Skeletal muscle tissue (tissue), 3 donors: ENCODE measurements at regions not wholly inside any gene's neighbourhood (a gene's known extent, or its start where the extent isn't known, plus 50 kb on each side); places are given as distances from the start of the nearest gene placed in this dataset.

Source experiments
- H3K27ac ChIP-seq: one replicate; pipeline ENCODE4 v1.7.0; 2013; ENCODE audit warnings: mild to moderate bottlenecking, low read depth, low read length, inconsistent platforms
- H3K27me3 ChIP-seq, 3 donors: one replicate each; pipeline ENCODE4 v1.7.0; 2013; ENCODE audit warnings: low read length in 3 of 3; ENCODE audit not compliant: control insufficient read depth in 3 of 3, insufficient read depth in 3 of 3
- H3K36me3 ChIP-seq, 3 donors: one replicate each; pipeline ENCODE4 v1.7.0; 2013; ENCODE audit warnings: low read length in 3 of 3; ENCODE audit not compliant: control insufficient read depth in 3 of 3, insufficient read depth in 3 of 3
- H3K4me1 ChIP-seq, 3 donors: one replicate each; pipeline ENCODE4 v1.7.0; 2013; ENCODE audit warnings: low read length in 3 of 3, mild to moderate bottlenecking in 3 of 3; ENCODE audit not compliant: control insufficient read depth in 3 of 3, insufficient read depth in 3 of 3
- H3K4me3 ChIP-seq, 3 donors: one replicate each; pipeline ENCODE4 v1.7.0; 2013; ENCODE audit warnings: low read length in 3 of 3
- H3K9ac ChIP-seq, 3 donors: one replicate each; pipeline ENCODE4 v1.7.0; 2013; ENCODE audit warnings: low read length in 3 of 3, mild to moderate bottlenecking in 3 of 3, moderate library complexity in 2 of 3, low read depth in 1 of 3
- H3K9me3 ChIP-seq, 3 donors: one replicate each; pipeline ENCODE4 v1.7.0; 2013; ENCODE audit warnings: low read length in 3 of 3; ENCODE audit not compliant: control insufficient read depth in 3 of 3
- donor health status: Osteomylitis.

- no peak overlapping the region for H3K27ac ChIP-seq
- no peaks in the 10 kb centered on the region for H3K9me3 ChIP-seq
- H3K27me3 ChIP-seq, result peaks cover 0 to 34% (median 15%) of the 10 kb centered on the region in 3 donors
- H3K4me1 ChIP-seq, result no peaks in the 10 kb centered on the region
- H3K9ac ChIP-seq, result no peak overlapping the region
- H3K4me3 ChIP-seq, result no peak overlapping the region
- no peaks in the 10 kb centered on the region for H3K36me3 ChIP-seq
Measured at GRCh38 chr22:49067504-49067903, 760.2 kb downstream of the BRD1 start.

- peaks cover 3 to 37% (median 22%) of the 10 kb centered on the region in 3 donors for H3K27me3 ChIP-seq
- no peak overlapping the region for H3K27ac ChIP-seq
- no peak overlapping the region for H3K4me3 ChIP-seq
- H3K36me3 ChIP-seq, result no peaks in the 10 kb centered on the region
- H3K9me3 ChIP-seq, result no peaks in the 10 kb centered on the region
- no peak overlapping the region for H3K9ac ChIP-seq
- no peaks in the 10 kb centered on the region for H3K4me1 ChIP-seq
Measured at GRCh38 chr22:49066619-49067018, 761.1 kb downstream of the BRD1 start.

- H3K4me1 ChIP-seq, result no peaks in the 10 kb centered on the region
- no peaks in the 10 kb centered on the region for H3K36me3 ChIP-seq
- no peak overlapping the region for H3K4me3 ChIP-seq
- H3K9me3 ChIP-seq, result no peaks in the 10 kb centered on the region
- peaks cover 5 to 39% (median 22%) of the 10 kb centered on the region in 3 donors for H3K27me3 ChIP-seq
- no peak overlapping the region for H3K9ac ChIP-seq
- H3K27ac ChIP-seq, result no peak overlapping the region
Measured at GRCh38 chr22:49064836-49065235, 762.8 kb downstream of the BRD1 start.

- no peaks in the 10 kb centered on the region for H3K36me3 ChIP-seq
- H3K9me3 ChIP-seq, result no peaks in the 10 kb centered on the region
- H3K27me3 ChIP-seq, result peaks cover 5 to 45% (median 32%) of the 10 kb centered on the region in 3 donors
- no peak overlapping the region for H3K4me3 ChIP-seq
- no peaks in the 10 kb centered on the region for H3K4me1 ChIP-seq
- no peak overlapping the region for H3K9ac ChIP-seq
- no peak overlapping the region for H3K27ac ChIP-seq
Measured at GRCh38 chr22:49063545-49063890, 764.2 kb downstream of the BRD1 start.

GRCh38 chr22:49062802-49063544 is 764.7 kb downstream of the BRD1 start:
- Histone ChIP-seq H3K27me3 (peaks cover 5 to 49% (median 37%) of the 10 kb centered on the region in 3 donors), H3K9ac (no peak overlapping the region), H3K4me1 (no peaks in the 10 kb centered on the region), H3K9me3 (no peaks in the 10 kb centered on the region), H3K27ac (no peak overlapping the region), H3K36me3 (no peaks in the 10 kb centered on the region), H3K4me3 (no peak overlapping the region)

- Histone ChIP-seq H3K9ac (no peak overlapping the region), H3K27me3 (peaks cover 5 to 52% (median 39%) of the 10 kb centered on the region in 3 donors), H3K27ac (no peak overlapping the region), H3K36me3 (no peaks in the 10 kb centered on the region), H3K4me1 (no peaks in the 10 kb centered on the region), H3K9me3 (no peaks in the 10 kb centered on the region), H3K4me3 (no peak overlapping the region)
Measured at GRCh38 chr22:49062155-49062801, 765.4 kb downstream of the BRD1 start.

GRCh38 chr22:49057910-49058309 is 769.8 kb downstream of the BRD1 start:
- H3K9ac ChIP-seq, result no peak overlapping the region
- H3K9me3 ChIP-seq, result no peaks in the 10 kb centered on the region
- H3K27me3 ChIP-seq, result peaks cover 5 to 43% (median 28%) of the 10 kb centered on the region in 3 donors
- no peak overlapping the region for H3K27ac ChIP-seq
- no peak overlapping the region for H3K4me3 ChIP-seq
- no peaks in the 10 kb centered on the region for H3K36me3 ChIP-seq
- H3K4me1 ChIP-seq, result no peaks in the 10 kb centered on the region

- Histone ChIP-seq H3K9me3 (no peaks in the 10 kb centered on the region), H3K27me3 (peaks cover 8 to 33% (median 17%) of the 10 kb centered on the region in 3 donors), H3K4me3 (no peak overlapping the region), H3K9ac (no peak overlapping the region), H3K36me3 (no peaks in the 10 kb centered on the region), H3K4me1 (no peaks in the 10 kb centered on the region), H3K27ac (no peak overlapping the region)
Measured at GRCh38 chr22:49056301-49056700, 771.4 kb downstream of the BRD1 start.

- Histone ChIP-seq H3K36me3 (no peaks in the 10 kb centered on the region), H3K27me3 (peaks cover 5 to 31% (median 17%) of the 10 kb centered on the region in 3 donors)
Measured at GRCh38 chr22:49055406-49055805, 772.3 kb downstream of the BRD1 start.

GRCh38 chr22:49053578-49053977 is 774.1 kb downstream of the BRD1 start:
- H3K9ac ChIP-seq, result no peak overlapping the region
- H3K36me3 ChIP-seq, result no peaks in the 10 kb centered on the region
- H3K4me1 ChIP-seq, result no peaks in the 10 kb centered on the region
- no peak overlapping the region for H3K4me3 ChIP-seq
- H3K27ac ChIP-seq, result no peak overlapping the region
- peaks cover 5 to 18% (median 11%) of the 10 kb centered on the region in 3 donors for H3K27me3 ChIP-seq
- no peaks in the 10 kb centered on the region for H3K9me3 ChIP-seq

More at GRCh38 chr22:49055406-49055805, 772.3 kb downstream of the BRD1 start:
- Histone ChIP-seq H3K9ac (no peak overlapping the region), H3K4me3 (no peak overlapping the region), H3K27ac (no peak overlapping the region), H3K9me3 (no peaks in the 10 kb centered on the region), H3K4me1 (no peaks in the 10 kb centered on the region)
